ENCODE measurements at regions not wholly inside any gene's neighbourhood (a gene's known extent, or its start where the extent isn't known, plus 50 kb on each side); places are given as distances from the start of the nearest gene placed in this dataset.

GRCh38 chr13:108156749-108157148, 58.6 kb downstream of the LIG4 start:
- DNase-seq (ENCODE audit: low spot score) = no peak

- DNase-seq (ENCODE audit: low spot score) = no peak
Measured at GRCh38 chr13:108155185-108156106, 59.9 kb downstream of the LIG4 start.

DNA sequence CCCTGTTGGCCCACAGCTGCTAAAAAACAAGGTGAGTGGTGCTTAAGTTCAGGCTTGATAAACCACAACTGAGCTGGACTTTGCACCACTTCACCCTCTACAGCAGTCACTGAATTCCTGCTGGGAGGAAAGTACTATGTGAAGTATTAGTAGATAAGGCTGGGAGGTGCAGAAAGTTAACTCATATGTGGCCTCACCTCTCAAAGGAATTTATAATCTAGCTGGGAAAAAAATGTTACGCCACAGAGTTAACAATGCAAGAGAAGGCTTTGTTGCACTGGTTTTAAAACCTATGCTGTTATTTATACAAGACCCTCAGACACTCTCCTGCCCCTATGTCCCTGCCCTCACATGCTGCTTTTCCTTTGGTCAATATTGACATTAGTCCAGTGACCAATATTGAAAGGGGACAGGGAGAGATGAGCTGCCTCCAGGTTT, 60.9 kb downstream of the LIG4 start:
- DNase-seq (ENCODE audit: low spot score) = no peak

DNA sequence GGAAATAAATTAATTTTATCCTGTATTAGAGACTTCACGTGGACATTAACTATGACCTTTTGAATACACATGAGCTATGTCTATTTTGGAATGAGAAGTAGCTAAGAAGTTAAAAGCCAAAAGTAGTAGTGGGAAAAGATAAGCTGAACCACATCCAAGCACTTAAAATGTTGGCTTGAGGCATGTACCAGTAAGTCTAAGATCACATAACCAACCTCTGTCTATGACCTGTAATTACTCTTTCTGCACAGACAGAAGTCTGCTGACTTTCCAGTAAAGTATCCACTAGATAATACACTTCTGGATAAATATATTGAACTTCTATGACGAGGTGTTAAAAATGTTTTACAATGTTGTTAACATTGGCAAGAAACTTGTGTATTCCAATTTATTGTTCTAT, 68.7 kb downstream of the LIG4 start:
- DNase-seq (ENCODE audit: low spot score) = no peak

DNA sequence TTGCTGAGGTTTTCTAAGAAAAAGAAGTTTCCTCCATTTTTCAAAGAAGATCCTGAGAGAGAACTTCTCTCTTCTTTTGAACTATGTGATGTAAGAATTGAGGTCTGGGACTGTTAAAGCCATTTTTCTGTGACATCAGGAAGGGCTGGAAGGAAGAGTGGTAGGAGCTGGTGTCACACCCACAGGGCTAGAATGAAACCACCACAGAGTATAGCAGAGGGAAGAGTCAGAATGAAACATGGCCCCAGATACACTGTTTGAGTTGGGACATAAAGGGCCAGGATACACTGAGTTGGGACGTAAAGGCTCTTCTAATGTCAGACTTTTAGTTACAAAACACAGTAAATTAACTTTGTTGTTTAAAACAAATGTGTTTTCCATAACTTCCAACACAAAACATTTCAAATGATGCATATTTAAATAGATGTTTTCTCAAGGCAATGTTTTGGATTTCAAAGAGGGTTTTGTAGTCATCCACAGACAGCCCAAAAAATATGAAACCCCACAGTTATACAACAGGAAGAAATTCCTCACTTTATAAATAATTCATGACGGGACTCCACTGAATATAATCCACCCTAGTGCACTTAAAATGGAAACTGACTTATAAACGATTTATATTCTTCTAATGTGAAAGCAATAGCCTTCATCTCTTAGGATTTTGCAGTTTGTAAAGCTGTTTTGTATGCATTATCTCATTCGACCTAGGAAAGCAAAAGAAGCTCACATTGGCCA, 72.5 kb downstream of the LIG4 start:
- no peak for DNase-seq (ENCODE audit: low spot score)

GRCh38 chr13:108137176-108137575, 78.2 kb downstream of the LIG4 start:
- no peak for DNase-seq (ENCODE audit: low spot score)

GRCh38 chr13:108127406-108127805, 87.9 kb downstream of the LIG4 start:
- no peak for DNase-seq (ENCODE audit: low spot score)

DNA sequence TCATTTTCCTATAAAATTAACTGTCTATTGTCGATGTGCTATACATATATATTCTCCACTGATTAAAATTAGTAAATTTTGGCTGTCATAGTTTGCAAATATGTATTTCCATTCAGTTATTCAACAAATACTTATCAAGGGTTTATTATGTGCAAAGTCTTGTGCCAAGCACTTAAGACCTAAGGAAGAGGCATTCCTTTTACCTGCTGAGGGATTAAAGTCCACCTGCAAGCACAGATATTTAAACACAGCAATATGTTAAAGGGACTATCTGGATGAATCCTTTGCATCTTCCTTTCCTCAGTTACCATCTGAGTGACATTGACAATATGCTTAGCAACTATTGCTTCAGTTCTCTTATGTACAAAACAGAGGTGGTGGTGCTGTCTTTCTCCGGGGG, 89.3 kb downstream of the LIG4 start:
- no peak for DNase-seq (ENCODE audit: low spot score)

- no peak for DNase-seq (ENCODE audit: low spot score)
Measured at GRCh38 chr13:108121406-108121805, 93.9 kb downstream of the LIG4 start.

GRCh38 chr13:108120856-108121255, 94.5 kb downstream of the LIG4 start:
- no peak for DNase-seq (ENCODE audit: low spot score)

DNA sequence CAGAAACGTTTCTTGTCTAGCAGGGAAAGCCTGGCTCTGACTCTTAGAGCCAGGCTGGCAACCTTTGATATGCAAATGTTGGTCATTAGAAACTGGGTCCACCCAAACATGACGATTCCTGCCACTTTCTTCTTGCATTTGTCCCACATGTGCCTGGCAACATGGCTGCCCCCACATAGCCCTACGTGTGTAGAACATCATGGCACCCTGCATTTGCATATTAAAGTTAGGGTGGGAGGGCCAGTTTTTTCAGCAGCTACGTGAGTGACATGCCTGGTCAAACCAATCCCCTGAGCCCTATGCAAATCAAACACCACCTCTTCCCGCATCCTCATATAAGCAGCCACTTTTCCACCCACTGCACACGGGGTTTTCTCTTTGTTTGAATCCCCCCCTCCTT, 95.0 kb downstream of the LIG4 start:
- no peak for DNase-seq (ENCODE audit: low spot score)

GRCh38 chr13:108115738-108116137, 99.6 kb downstream of the LIG4 start:
- DNase-seq (ENCODE audit: low spot score) = no peak

- DNase-seq (ENCODE audit: low spot score) = no peak
Measured at GRCh38 chr13:108113407-108113806, 101.9 kb downstream of the LIG4 start.

- no peak for DNase-seq (ENCODE audit: low spot score)
Measured at GRCh38 chr13:108104736-108105135, 110.6 kb downstream of the LIG4 start.

DNA sequence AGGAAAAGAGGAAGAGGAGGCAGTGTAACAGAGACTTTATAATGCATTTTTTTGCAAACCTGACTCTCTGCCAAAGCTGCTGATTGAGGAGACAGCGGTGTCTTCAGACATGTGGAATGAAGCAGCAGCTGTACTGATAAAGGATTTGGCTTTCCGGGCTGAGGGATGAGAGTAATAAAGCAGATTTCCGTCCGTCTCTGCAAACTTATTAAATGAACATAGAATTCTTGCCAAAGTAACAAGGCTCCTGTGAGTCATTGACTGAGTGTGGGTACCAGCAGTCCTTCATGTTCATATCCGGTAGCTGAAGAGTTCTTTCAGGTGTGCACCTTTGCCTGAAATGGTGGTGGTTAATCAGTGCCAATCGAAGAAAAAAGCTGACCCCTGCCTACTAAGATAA, 112.6 kb downstream of the LIG4 start:
- DNase-seq (ENCODE audit: low spot score) = no peak

GRCh38 chr13:108096301-108096915, 118.9 kb downstream of the LIG4 start:
- DNase-seq (ENCODE audit: low spot score) = no peak

DNA sequence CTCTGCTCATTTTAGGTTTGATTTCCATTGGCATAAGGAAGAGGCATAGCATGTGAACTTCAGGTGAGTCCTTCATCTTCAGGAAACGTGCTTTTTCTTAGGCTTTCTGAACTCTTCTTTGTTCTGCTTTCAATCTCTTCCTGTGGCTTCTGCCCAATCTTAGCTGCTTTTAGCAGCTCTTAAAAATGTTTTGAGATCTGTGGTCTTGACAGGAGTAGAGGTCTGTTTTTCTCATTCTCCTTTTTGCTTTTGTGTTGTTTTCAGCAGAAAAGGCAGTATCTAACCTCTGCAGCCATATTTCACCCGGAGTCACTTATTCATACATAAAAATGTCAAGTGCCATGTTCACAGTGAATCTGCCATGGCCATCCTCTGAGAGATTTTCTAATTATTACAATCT, 120.3 kb downstream of the LIG4 start:
- DNase-seq (ENCODE audit: low spot score) = no peak

DNA sequence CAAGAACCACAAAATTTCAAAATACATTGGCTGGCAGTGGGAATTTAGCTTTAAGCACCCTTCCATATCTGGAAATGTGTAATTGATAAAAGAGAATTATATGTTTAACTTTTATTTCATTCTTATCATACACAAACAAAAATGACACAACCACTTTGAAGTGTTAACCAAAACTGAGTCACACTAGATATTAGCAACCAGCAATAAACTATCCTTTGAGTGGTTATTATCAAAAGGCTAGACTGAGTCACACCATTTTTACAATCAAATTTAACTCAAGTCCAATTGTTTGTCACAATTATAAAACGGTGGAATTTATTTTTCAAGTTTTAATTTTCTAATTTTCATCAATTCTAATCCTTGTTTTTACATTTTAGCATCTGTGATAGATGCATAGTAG, 121.7 kb downstream of the LIG4 start:
- no peak for DNase-seq (ENCODE audit: low spot score)

DNA sequence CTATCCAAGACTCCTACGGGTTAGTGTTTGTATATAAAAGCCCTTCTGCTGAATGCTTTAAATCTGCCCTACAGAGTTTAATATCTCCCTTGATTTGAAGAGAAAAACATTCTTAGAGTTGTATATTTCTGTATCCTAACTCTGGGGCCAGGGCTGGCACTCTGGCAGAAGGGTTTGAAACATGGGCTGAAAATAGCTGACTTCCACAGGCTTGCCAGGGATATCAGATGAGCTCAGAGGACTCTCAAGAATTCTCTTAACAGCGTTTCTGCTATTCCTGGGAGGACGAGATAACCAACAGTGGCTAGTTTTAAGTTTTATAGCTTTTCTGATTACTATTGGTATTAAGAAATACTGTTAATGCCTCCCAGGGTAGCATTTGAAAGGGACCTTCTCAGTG, 127.5 kb downstream of the LIG4 start:
- DNase-seq (ENCODE audit: low spot score) = no peak

GRCh38 chr13:108086678-108087077, 128.7 kb downstream of the LIG4 start:
- DNase-seq (ENCODE audit: low spot score) = no peak

GRCh38 chr13:108084840-108085239, 130.5 kb downstream of the LIG4 start:
- no peak for DNase-seq (ENCODE audit: low spot score)

- DNase-seq (ENCODE audit: low spot score) = no peak
Measured at GRCh38 chr13:108083056-108083455, 132.3 kb downstream of the LIG4 start.

DNA sequence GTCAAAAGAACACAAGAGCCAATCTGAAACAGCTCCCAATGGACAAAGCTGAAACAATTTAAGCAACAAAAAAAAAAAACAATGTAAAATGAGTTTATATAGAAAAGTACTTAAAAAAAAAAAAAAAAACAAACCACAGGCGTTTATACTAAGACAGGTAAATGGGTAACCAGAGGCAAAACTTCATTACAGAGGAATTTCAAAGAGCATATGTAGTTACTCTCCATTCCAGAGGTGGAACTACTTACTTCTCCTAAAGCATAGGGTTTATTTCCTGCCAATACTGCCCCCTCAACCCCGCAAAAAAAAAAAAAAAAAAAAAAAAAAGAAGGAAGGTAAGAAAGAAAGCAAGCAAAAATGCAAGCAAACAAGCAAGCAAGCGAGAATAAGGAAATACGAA, 132.9 kb downstream of the LIG4 start:
- no peak for DNase-seq (ENCODE audit: low spot score)
